RPMI7951 (cell line): ENCODE measurements at regions not wholly inside any gene's neighbourhood (a gene's known extent, or its start where the extent isn't known, plus 50 kb on each side); places are given as distances from the start of the nearest gene placed in this dataset.
"Not testable (repeated sequence)": the region's sequence is repeated elsewhere in the genome, so short reads cannot be mapped to it uniquely, and the experiment has no call there.

Source experiments
- DNase-seq: peaks from one replicate; pipeline ENCODE4 v3.0.0-alpha.2; 2012; ENCODE audit warnings: low read depth

DNA sequence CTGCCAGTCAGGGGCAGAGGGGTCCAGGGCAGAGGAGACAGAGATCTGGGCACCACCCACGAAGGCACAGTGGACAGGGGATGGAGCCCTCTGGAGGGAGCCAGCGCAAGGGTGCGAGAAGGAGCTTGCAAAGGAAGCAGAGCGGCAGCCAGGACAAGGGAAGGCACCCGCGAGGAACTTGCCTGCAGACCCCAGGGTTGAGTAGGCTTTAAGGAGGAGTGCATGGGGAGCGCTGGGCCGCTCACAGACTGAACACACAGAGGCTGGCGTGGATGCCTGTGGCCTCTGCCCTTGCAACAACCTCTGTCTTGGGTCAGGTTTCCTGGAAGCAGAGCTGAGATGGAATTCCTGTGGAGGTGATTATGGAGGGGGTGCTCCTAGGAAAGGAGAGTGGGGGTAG lies 374.4 kb downstream of the CNTNAP3B start:
- DNase-seq: not testable (repeated sequence)

DNA sequence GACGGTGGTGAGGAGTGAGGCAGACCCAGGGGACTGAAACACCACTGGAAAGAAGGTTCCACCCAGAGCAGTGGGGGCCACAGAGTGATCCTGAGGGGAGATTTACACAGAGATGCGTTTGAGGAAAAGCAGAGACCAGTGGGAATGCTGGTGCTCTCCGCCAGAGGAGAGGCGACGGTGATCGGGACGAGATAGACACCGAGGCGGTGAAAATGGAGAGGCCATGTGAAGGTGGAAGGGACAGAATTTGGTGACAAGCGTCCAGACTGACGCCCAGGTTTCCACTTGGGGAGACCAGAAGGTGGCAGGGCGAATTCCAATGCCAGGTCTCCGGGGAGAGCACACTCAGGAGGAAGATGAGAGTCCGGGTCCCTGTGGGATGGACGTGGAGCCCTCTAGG lies 374.8 kb downstream of the CNTNAP3B start:
- DNase-seq: not testable (repeated sequence)

DNA sequence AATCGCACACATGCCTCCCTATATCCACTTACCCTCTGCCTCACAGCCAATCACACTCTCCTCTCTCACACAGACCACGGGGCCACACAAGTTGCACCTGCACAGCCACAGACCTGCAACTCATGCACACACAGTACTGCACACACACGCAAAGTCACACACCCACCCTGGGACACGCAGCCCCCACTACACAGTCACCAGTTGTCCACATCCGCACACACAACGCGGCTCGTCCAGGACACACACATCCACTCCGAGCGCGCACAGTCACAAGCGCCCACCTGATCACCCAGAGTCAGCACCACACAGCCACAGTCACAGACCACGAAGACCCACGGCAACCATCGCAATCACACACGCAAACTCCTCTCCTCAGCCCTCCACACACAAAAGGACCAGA lies 387.3 kb downstream of the CNTNAP3B start:
- not testable (repeated sequence) for DNase-seq

DNA sequence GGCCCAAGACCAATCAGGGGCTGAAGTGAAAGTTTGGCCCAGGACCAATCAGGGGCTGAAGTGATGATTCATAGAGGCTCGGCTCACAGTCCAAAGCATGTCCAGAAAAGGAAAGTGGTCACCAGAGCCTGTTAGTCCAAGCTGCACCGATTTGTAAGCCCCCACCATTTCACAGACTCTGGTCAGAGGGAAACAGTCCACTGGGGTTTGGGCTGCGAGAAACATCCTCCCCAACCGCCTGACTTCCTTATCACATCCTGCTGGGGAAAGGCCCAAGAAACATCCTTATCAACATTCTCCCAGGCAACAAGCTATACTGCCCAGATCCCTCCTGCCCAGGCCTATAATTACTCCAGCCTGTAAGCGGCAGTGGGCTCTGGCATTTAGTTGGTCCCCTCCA lies 388.1 kb downstream of the CNTNAP3B start:
- not testable (repeated sequence) for DNase-seq

DNA sequence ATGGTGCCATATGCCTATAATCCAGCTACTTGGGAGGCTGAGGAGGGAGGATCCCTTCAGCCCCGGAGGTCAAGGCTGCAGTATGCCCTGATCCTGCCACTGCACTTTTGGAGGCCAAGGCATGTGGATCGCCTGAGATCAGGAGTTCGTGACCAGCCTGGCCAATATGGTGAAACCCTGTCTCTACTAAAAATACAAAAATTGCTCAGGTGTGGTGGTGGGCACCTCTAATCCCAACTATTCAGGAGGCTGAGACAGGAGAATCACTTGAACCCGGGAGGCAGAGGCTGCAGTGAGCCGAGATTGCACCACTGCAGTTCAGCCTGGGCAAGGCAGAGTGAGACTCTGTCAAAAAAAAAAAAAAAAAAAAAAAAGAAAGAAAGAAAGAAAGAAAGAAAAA lies 390.5 kb downstream of the CNTNAP3B start:
- not testable (repeated sequence) for DNase-seq

DNA sequence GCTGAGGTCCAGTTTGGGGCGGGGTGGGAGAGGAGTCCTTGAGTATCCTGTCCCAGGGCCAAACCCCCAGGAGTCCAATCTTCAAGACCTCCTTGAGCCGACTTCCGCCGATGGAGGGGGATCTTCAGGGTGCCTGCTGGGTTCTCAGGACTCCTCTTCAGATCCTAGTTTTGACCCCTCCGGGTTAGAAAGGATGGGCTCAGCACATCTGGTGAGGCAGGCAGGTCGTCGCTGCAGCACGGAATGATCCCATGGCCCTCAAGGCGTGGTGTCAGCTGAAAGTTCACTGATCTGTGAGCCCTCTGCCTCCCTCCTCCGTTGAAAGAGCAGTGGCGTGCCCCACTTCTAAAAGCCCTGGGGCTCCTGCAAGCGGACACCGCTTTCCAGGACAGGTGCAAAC lies 430.0 kb downstream of the CNTNAP3B start:
- not testable (repeated sequence) for DNase-seq

DNA sequence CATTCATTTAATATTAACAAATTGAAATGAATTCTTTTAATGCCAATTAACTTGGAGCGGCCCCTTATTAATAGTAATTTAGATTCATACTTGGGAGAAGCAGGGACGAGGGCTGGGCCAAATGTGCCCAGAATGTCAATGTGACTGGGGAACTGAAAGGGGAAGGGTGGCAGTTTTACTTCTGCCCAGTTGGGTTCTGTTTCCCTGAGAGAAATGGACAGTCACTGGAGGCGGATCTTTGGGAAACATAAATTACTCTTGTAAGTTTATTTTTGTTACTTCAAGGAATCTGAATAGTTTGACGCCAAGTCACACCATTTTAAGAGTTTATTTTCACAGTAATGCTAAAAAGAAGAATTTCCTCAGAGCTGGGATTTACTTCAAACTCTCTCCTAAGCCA lies 432.1 kb downstream of the CNTNAP3B start:
- DNase-seq: not testable (repeated sequence)

DNA sequence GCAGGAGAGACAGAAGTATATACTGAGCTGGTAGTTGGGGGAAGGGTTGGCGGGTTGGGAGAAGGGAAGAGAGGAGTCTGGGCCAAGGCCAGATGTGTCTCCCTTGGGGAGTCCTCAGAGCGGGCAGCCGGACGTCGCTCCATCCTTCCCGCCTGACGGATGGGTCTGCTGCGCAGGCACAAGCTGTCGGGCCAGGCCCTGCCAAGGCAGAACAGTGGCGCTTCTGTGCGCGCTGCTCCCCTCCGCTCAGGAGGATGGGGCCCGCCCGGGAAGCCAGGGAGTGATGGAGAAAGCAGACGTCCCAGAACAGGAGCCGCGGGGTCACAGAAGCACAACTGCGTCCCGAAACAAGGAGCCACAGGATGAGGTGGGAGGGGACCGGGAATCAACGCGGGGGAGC lies 449.9 kb downstream of the CNTNAP3B start:
- not testable (repeated sequence) for DNase-seq

DNA sequence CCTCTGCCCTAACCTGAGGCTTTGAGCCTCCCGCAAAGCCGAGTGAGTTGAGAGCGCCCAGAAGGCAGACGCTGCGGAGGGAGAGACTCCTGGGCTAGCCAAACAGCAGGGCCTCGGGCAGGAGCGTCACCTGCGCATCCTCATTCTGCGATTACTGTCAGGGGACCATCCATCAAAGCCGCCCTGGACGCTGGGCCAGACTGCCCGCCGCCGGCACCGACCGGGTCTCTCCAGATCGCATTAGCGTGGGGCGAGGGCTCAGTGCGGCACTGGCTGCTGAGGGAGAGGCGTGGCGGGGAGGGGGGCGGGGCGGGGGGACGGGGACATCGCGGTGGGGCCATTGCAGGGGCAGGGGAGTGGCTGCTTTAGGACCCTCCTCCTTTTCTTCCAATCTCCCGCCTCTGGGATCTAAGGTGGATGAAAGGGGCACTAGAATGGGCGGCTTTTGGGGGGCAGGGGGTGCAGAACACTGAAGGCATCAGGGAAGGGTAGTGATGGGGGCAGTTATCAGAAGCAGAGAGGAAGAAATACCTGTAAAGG lies 465.7 kb downstream of the CNTNAP3B start:
- not testable (repeated sequence) for DNase-seq

DNA sequence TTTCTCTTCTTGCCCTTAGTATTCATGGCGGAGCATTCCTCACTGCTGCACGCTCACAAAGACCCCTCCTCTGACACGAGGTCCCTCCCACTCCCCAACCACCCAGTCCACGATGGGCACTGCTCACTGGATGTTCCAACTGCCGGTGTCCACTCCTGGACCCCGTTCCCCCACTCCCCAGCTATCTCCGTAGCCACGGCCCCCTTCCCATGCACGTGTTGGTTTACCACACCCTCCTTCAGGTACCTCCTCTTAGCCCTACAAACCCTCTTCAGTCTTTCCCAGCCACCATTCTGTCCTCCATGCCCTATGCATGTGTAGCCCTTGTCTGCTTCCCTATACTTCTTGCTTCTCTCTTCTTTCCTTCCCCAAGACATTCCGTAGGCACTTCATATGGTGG lies 469.6 kb upstream of the ZNG1F start:
- DNase-seq: not testable (repeated sequence)

DNA sequence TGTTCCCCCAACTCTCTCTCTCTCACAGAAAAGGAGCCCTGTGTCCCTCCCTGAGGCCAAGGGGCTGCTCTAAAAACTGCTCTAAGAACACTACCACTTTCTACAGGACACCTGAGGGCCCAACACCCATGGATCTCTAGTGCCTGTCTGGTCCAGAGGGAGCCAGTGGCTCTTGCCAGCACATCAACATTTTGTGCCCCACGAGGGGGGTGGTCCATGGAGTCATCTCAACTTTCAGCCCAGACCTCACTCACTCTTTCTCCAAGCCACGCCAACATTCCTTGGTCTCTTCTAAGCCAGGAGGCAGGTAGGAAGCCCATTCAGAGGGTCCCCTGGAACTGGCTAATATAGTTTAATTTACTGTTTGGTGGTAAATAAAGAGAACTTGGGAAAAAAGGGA lies 469.0 kb upstream of the ZNG1F start:
- not testable (repeated sequence) for DNase-seq

DNA sequence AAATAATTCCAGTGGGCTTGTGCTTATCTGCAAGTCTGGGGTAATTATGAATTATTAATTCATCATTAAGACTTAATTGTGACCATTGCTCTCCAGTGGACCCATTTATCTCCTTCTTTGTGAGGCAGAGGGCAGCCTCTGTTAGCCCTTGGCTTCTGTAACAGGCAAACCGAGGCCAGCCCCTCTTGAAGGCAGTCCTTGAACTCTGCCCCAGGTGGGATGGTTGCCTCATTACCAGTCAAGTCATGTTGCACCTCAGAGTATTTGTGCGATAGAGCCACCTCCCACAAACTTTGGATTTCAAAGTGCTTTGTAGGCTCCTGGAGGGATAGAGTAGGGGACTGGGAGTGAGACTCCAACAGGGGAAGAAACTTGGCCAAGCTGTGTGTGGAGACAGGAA lies 468.0 kb upstream of the ZNG1F start:
- DNase-seq: not testable (repeated sequence)

DNA sequence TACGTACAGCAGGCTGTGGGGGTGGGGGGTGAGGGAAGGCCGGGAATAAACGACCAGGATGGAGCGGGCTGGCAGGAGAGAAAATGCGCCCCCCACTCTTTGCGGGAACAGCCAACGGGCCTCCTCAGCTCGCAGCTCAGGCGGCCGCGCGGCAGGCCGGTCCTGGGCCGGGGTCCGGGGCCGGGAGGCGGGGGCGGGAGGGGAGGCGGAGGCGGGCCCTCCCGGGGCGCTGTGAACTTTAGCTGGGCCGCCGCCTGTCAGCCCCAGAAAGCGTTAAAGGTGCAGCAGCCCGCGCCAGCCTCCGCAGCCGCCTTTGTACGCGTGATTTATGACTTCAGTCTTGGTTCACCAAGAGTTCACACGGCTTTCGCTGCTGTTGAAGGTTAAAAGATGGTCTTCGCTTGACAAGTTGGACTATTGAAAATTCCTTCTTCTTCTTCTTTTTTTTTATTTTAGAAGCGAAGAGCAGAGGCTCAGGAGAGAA lies 466.0 kb upstream of the ZNG1F start:
- not testable (repeated sequence) for DNase-seq

DNA sequence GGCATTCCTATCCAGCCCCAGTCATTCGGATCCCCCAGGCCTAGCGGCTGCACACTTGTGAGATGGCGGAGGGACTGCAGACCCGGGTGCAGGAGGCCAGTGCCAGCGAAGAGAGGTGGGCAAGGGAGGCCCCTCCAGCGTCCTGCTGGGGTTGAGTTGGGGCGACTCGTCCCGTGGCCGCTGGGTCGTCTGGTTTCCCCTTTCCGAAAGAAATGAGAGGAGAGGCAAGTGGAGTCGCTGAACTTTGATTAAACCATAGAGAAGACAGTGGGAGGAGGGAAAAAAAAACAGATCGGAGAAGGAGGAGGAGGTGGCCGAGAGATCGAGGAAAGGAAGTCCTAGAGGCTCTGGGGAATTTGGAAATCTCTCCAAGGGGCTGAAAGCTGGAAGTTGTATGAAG lies 465.2 kb upstream of the ZNG1F start:
- not testable (repeated sequence) for DNase-seq

DNA sequence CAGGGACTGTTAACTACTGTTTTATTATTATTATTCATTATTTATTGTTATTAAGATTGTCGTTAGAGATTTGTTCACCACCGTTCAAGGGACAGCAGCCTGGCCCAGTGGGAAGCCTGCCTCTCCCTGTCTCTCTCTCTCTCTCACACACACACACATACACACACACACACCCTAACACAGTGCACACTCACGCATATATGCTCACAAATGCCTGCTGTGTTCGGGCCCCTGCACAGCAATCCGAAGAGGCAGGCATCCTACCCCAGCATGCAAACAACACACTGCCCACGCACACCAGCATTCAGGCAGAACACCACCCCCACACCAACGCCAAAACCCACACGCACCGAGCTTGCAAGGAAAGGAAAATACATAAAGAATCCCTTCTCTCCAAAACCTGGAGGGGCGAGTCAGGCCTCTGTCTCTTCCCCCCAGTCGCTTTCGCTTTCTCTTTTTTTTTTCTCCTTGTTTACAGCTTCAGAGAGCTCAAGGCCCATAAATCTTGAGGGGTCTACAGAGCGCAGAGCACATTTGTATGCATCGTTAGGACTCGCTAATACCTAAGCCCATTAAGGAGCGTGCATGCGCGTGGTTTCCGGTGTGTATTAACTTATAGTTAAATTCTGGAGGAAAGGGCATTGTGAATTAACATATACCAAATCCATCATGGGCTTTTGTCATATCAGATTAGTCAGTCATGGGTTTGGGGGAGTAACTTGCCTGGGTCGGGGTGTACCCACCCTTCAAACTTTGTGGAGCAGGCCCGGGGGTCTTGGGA lies 464.6 kb upstream of the ZNG1F start:
- DNase-seq: not testable (repeated sequence)

DNA sequence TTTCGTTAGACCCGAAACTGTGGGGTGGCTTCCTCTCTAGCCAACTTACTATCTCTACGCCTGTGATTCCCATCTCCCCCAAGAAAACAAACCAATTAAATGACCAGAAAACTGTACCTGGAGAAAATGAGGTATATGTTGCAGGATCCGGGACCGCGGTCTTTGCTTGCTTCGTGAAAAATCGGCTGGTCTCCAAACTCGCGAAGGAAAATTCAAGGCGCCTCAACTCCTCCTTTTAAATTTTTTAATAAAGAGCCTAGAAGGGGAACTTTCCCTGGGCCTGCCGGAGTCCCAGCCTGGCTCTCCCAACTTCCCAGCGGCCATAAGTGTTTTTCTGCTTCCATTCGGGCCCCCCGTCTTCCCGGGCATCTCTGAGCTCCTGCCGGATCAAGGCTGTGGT lies 463.7 kb upstream of the ZNG1F start:
- DNase-seq: not testable (repeated sequence)

DNA sequence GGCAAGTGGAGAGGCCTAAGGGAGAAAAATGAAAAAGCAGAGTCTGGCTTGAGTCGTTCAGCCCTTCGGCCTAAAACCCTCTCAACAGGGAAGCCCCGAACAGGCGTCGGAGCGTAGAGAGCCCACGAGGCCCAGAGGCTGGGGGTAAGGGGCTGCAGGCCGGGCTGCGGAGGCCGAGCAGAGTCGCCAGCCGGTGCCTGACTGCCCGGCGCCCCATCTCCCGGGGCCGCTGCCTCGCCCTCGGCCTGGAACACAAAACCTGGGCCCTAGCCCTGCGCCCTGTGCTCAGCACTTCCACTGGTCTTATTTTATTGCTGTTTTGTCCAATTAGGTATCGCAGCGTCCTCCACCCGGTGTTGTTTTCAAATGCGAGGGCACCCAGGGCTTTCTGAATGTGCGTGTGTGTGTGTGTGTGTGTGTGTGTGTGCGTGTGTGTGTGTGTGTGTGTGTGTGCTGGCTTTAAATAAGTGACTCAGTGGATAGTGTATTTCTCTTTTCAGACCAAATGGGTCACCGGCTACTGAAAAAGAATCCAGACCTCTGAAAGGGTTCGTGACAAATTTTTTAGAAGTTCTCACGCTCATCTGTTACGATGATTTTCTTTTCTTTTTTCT lies 463.1 kb upstream of the ZNG1F start:
- DNase-seq: not testable (repeated sequence)

DNA sequence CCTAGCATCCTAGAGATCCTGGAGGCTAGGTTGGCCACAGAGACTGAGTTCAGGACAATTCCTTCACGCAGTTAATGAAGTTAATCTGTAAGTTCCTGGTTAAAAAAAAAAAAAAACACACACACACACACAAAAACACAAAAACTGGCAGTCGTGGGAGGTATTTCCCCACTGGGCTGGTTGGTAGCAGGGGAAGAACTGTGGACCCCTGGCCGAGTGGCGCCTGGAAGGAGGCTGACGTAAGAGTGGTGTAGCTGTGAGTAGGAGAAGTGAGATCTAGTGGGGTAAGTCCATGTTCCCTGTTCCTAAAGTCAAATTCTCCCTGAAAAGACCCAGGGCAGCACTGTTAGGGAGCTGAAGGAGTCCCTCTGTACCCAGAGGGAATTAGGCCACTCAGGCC lies 461.0 kb upstream of the ZNG1F start:
- not testable (repeated sequence) for DNase-seq

DNA sequence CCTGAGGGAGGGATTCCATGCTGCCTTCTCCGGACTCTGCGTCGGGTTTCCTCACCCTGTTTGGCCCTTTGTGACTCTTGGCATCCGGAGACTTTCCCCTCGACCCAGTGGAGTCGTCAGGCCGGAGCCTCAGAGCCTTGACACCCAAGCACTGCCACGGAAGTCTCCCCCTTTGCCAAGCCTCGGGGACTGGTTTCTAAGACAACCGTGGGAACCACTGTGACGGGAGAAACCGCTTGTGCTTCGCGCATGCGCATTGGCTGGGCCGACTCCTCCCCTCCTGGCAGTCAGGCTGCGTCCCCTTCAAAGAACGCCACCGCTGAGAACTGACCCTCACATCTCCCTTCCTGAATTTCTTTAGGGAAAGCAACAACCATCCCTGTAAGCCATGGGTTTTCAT lies 459.4 kb upstream of the ZNG1F start:
- DNase-seq: peak; percentile 14

DNA sequence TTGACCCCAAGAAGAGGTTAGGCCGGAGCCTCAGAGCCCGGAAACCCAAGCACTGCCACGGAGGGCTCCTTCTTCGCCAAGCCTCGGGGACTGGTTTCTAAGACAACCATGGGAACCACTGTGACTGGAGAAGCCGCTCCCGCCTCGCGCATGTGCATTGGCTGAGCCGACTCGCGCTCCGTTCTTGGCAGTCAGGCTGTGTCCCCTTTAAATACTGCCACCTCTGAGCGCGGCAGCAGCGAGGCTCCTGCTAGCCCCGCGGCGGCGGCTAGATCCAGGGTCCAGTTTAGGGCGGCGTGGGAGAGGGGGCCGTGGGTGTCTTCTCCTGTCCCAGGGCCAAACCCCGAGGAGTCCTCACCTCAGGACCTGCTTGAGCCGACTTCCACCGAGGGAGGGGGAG lies 457.1 kb upstream of the ZNG1F start:
- DNase-seq: not testable (repeated sequence)

DNA sequence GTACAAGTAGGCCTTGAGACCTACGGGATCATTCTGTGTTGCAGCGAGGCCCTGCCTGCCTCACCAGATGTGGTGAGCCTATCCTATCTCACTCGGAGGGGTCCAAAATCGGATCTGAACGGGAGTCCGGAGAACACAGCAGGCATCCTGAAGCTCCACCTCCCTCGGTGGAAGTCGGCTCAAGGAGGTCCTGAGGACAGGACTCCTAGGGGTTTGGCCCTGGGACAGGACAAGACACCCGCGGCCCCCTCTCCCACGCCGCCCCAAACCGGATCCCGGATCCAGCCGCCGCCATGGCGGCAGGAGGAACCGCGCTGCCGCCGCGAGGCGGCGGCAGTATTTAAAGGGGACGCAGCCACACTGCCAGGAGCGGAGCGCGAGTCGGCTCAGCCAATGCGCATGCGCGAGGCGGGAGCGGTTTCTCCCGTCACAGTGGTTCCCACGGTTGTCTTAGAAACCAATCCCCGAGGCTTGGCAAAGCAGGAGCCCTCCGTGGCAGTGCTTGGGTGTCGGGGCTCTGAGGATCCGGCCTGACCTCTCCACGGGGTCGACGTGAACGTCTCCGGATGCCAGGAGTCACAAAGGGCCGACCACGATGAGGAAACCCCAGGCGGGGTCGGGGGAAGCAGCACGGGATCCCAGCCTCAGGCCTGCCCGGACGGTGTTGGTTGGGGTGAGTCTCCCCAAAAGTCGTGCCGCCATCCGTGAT lies 454.6 kb upstream of the ZNG1F start:
- peak; percentile 47 for DNase-seq

DNA sequence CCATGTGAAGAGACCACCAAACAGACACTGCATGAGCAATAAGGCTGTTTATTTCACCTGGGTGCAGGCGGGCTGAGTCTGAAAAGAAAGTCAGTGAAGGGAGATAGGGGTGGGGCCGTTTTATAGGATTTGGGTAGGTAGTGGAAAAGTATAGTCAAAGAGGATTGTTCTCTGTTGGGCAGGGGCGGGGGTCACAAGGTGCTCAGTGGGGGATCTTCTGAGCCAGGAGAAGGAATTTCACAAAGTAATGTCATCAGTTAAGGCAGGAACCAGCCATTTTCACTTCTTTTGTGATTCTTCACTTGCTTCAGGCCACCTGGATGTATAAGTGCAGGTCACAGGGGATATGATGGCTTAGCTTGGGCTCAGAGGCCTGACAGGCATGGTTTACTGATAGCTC lies 444.6 kb upstream of the ZNG1F start:
- not testable (repeated sequence) for DNase-seq
